VCaP (cell line): ENCODE measurements at regions not wholly inside any gene's neighbourhood (a gene's known extent, or its start where the extent isn't known, plus 50 kb on each side); places are given as distances from the start of the nearest gene placed in this dataset.

Experiments used
- H3K27ac ChIP-seq: fragments of 450-650 bp; 2 replicates; pipeline ENCODE4 v1.5.1; 2017
- CTCF ChIP-seq: fragments of 450-650 bp; conservative IDR thresholded peaks from 2 replicates; pipeline ENCODE4 v1.5.1; 2017; ENCODE audit warnings: mild to moderate bottlenecking, moderate library complexity

GRCh38 chr15:92705764-92706163 lies 50.2 kb upstream of the FAM174B start:
- no peak for TF ChIP-seq CTCF
- H3K27ac ChIP-seq, result peak overlapping the region; percentile 99

GRCh38 chr15:92706201-92706600 lies 50.6 kb upstream of the FAM174B start:
- TF ChIP-seq CTCF, result no peak
- peak overlapping the region; percentile 99 for H3K27ac ChIP-seq

GRCh38 chr15:92707880-92708551 lies 52.4 kb upstream of the FAM174B start:
- no peak for TF ChIP-seq CTCF
- H3K27ac ChIP-seq, result peak overlapping the region; percentile 99

- H3K27ac ChIP-seq, result peak overlapping the region; percentile 99
- no peak for TF ChIP-seq CTCF
Observed at GRCh38 chr15:92708635-92709034, 53.1 kb upstream of the FAM174B start.

- H3K27ac ChIP-seq, result peak overlapping the region; percentile 99
- no peak for TF ChIP-seq CTCF
Observed at GRCh38 chr15:92709110-92709790, 53.7 kb upstream of the FAM174B start.

GRCh38 chr15:92711457-92711831 lies 55.9 kb upstream of the FAM174B start:
- no peak for TF ChIP-seq CTCF
- peak overlapping the region; percentile 99 for H3K27ac ChIP-seq

- peak overlapping the region; percentile 100 for H3K27ac ChIP-seq
- no peak for TF ChIP-seq CTCF
Observed at GRCh38 chr15:92714077-92714476, 58.5 kb upstream of the FAM174B start.
